DND-41 (cell line): ENCODE measurements at regions not wholly inside any gene's neighbourhood (a gene's known extent, or its start where the extent isn't known, plus 50 kb on each side); places are given as distances from the start of the nearest gene placed in this dataset.

Experiments used
- EZH2 ChIP-seq: IDR thresholded peaks from 3 replicates; pipeline ENCODE4 v1.6.1; 2012; ENCODE audit warnings: borderline replicate concordance, low read depth, mild to moderate bottlenecking, moderate library complexity, low read length, inconsistent platforms; ENCODE audit not compliant: severe bottlenecking
- TF ChIP-seq, protein P1 (sequence below): IDR thresholded peaks from 2 replicates; pipeline ENCODE4 v1.5.1; 2012; ENCODE audit warnings: borderline replicate concordance, low read length, moderate library complexity, mild to moderate bottlenecking; ENCODE audit not compliant: poor library complexity, severe bottlenecking; ENCODE audit errors: extremely low read depth

DNA sequence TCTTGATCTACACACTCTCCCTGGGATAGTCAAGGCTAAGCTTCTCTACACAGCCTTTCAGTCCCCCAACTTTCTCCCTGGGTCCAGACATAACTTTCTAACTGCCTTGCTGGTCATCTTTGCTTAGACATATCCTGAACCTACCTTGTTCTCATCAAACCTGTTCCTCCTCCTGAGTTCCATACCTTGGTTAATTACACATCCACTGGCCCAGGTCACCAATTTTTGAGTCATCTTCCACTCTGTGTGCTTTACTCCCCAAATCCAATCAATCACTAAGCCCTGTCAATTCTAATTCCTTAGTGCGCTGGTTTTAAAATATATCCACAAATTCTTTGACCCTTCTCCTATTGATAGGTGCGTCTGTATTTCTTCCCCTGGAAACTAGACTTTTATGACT is 107.0 kb downstream of the EVX1 start:
- TF ChIP-seq, protein P1, sequence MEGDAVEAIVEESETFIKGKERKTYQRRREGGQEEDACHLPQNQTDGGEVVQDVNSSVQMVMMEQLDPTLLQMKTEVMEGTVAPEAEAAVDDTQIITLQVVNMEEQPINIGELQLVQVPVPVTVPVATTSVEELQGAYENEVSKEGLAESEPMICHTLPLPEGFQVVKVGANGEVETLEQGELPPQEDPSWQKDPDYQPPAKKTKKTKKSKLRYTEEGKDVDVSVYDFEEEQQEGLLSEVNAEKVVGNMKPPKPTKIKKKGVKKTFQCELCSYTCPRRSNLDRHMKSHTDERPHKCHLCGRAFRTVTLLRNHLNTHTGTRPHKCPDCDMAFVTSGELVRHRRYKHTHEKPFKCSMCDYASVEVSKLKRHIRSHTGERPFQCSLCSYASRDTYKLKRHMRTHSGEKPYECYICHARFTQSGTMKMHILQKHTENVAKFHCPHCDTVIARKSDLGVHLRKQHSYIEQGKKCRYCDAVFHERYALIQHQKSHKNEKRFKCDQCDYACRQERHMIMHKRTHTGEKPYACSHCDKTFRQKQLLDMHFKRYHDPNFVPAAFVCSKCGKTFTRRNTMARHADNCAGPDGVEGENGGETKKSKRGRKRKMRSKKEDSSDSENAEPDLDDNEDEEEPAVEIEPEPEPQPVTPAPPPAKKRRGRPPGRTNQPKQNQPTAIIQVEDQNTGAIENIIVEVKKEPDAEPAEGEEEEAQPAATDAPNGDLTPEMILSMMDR, result no peak
- TF ChIP-seq EZH2, result no peak
